ENCODE measurements at regions not wholly inside any gene's neighbourhood (a gene's known extent, or its start where the extent isn't known, plus 50 kb on each side); places are given as distances from the start of the nearest gene placed in this dataset.

DNA sequence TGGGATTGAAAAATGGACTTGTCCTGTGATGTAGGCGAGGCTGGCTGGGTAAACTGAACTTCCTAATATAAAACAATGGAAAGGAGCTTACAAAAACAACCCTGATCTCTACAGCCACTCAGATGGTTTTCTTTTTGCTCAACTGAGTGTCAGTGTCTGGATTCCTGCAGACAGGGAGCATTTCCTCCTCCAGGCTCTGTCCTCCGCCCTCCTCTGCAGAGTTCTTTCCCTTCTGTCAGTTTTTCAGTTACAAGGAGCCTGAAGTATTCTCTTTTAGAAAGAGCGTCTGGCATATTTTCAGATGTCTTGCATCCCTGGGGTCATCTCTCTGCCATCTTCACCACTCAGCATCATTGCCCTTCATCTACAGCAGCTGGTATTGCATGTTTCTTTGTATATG lies 50.0 kb upstream of the PITRM1 start:
- no peak for DNase-seq
